ENCODE measurements at regions not wholly inside any gene's neighbourhood (a gene's known extent, or its start where the extent isn't known, plus 50 kb on each side); places are given as distances from the start of the nearest gene placed in this dataset.

- Mint-ChIP-seq H3K27me3 (ENCODE audit: insufficient read depth) (no peaks in the 10 kb centered on the region), H3K9me3 (peaks cover 8% of the 10 kb centered on the region), H3K4me3 (no peak overlapping the region), H3K27ac (no peak overlapping the region), H3K36me3 (ENCODE audit: low read depth) (no peaks in the 10 kb centered on the region), H3K4me1 (peaks cover 5% of the 10 kb centered on the region)
- H3K9me3 ChIP-seq (ENCODE audit: control insufficient read depth, low read length) = peaks cover 9% of the 10 kb centered on the region
- TF ChIP-seq CTCF (conservative IDR thresholded peaks at IDR 0.05) = no peak
- no peaks in the 10 kb centered on the region for H3K36me3 ChIP-seq (ENCODE audit: control insufficient read depth, insufficient read depth, low read length)
- no peak overlapping the region for H3K9ac ChIP-seq (ENCODE audit: extremely low read depth, low read length, poor library complexity, severe bottlenecking)
- H3K27me3 ChIP-seq (ENCODE audit: control insufficient read depth, insufficient read depth, low read length, poor library complexity, severe bottlenecking) = no peaks in the 10 kb centered on the region
- peaks cover 7% of the 10 kb centered on the region for H3K4me1 ChIP-seq (ENCODE audit: control insufficient read depth, insufficient read depth, low read length)
- WGBS, 2 experiments (ENCODE audit: insufficient coverage in 1 of 2, insufficient read length in 1 of 2) = 86 to 89% methylated on average over 1 to 2 of the region's 2 CpGs
- DNase-seq = no peak
- H3K4me3 ChIP-seq (ENCODE audit: low read length) = no peak overlapping the region
- H3K27ac ChIP-seq (ENCODE audit: low read depth, low read length) = no peak overlapping the region
Measured at GRCh38 chr11:15726893-15727519, 612.3 kb downstream of the INSC start.

- Mint-ChIP-seq H3K27ac (no peak overlapping the region), H3K4me1 (peaks cover 5% of the 10 kb centered on the region), H3K36me3 (ENCODE audit: low read depth) (no peaks in the 10 kb centered on the region), H3K4me3 (no peak overlapping the region), H3K9me3 (peaks cover 3% of the 10 kb centered on the region), H3K27me3 (ENCODE audit: insufficient read depth) (no peaks in the 10 kb centered on the region)
- TF ChIP-seq CTCF (conservative IDR thresholded peaks at IDR 0.05) = no peak
- H3K4me3 ChIP-seq (ENCODE audit: low read length) = no peak overlapping the region
- H3K4me1 ChIP-seq (ENCODE audit: control insufficient read depth, insufficient read depth, low read length) = peaks cover 7% of the 10 kb centered on the region
- peaks cover 4% of the 10 kb centered on the region for H3K9me3 ChIP-seq (ENCODE audit: control insufficient read depth, low read length)
- no peaks in the 10 kb centered on the region for H3K36me3 ChIP-seq (ENCODE audit: control insufficient read depth, insufficient read depth, low read length)
- no peaks in the 10 kb centered on the region for H3K27me3 ChIP-seq (ENCODE audit: control insufficient read depth, insufficient read depth, low read length, poor library complexity, severe bottlenecking)
- no peak overlapping the region for H3K27ac ChIP-seq (ENCODE audit: low read depth, low read length)
- no peak overlapping the region for H3K9ac ChIP-seq (ENCODE audit: extremely low read depth, low read length, poor library complexity, severe bottlenecking)
- DNase-seq = no peak
Measured at GRCh38 chr11:15727520-15727914, 612.8 kb downstream of the INSC start.

GRCh38 chr11:15728207-15728606, 613.5 kb downstream of the INSC start:
- no peak for DNase-seq
- Histone ChIP-seq H3K9me3 (ENCODE audit: control insufficient read depth, low read length) (no peaks in the 10 kb centered on the region), H3K9ac (ENCODE audit: extremely low read depth, low read length, poor library complexity, severe bottlenecking) (no peak overlapping the region), H3K4me3 (ENCODE audit: low read length) (no peak overlapping the region), H3K27me3 (ENCODE audit: control insufficient read depth, insufficient read depth, low read length, poor library complexity, severe bottlenecking) (no peaks in the 10 kb centered on the region), H3K4me1 (ENCODE audit: control insufficient read depth, insufficient read depth, low read length) (peaks cover 7% of the 10 kb centered on the region), H3K36me3 (ENCODE audit: control insufficient read depth, insufficient read depth, low read length) (no peaks in the 10 kb centered on the region), H3K27ac (ENCODE audit: low read depth, low read length) (no peak overlapping the region)
- TF ChIP-seq CTCF (conservative IDR thresholded peaks at IDR 0.05) = no peak
- Mint-ChIP-seq H3K36me3 (ENCODE audit: low read depth) (no peaks in the 10 kb centered on the region), H3K4me3 (no peak overlapping the region), H3K9me3 (no peaks in the 10 kb centered on the region), H3K27me3 (ENCODE audit: insufficient read depth) (peaks cover 2% of the 10 kb centered on the region), H3K4me1 (peaks cover 5% of the 10 kb centered on the region), H3K27ac (no peak overlapping the region)
- WGBS, 2 experiments (ENCODE audit: insufficient coverage in 1 of 2, insufficient read length in 1 of 2) = 100% methylated on average over 1 of the region's 1 CpG

Measured in endodermal cell (in vitro differentiated cells).